HFFc6 (cell line): ENCODE measurements at regions not wholly inside any gene's neighbourhood (a gene's known extent, or its start where the extent isn't known, plus 50 kb on each side); places are given as distances from the start of the nearest gene placed in this dataset.

ENCODE experiments used
- DNase-seq: peaks from one replicate; pipeline ENCODE4 v3.0.0-alpha.2; 2018
- H3K27ac Mint-ChIP-seq: 2 replicates; pipeline ENCODE4 v1.8.0; 2020; ENCODE audit warnings: mild to moderate bottlenecking, mixed read lengths
- H3K27me3 Mint-ChIP-seq: 2 replicates; pipeline ENCODE4 v1.8.0; 2021; ENCODE audit warnings: mild to moderate bottlenecking, moderate library complexity, mixed read lengths; ENCODE audit not compliant: insufficient read depth
- H3K36me3 Mint-ChIP-seq: 2 replicates; pipeline ENCODE4 v1.8.0; 2021; ENCODE audit warnings: low read depth, mixed read lengths
- H3K4me1 Mint-ChIP-seq: 2 replicates; pipeline ENCODE4 v1.8.0; 2020; ENCODE audit warnings: low read depth, mixed read lengths
- H3K4me3 Mint-ChIP-seq: 2 replicates; pipeline ENCODE4 v1.8.0; 2020; ENCODE audit warnings: mild to moderate bottlenecking, moderate library complexity, mixed read lengths
- H3K9me3 Mint-ChIP-seq: 2 replicates; pipeline ENCODE4 v1.8.0; 2020; ENCODE audit warnings: mild to moderate bottlenecking, mixed read lengths
- CTCF ChIP-seq: fragments of 200-600 bp; sonication (generic); IDR thresholded peaks from 2 replicates; pipeline ENCODE4 v1.5.0; 2021; ENCODE audit warnings: antibody characterized with exemption, mild to moderate bottlenecking

- TF ChIP-seq CTCF, result no peak
These were observed 93.3 kb downstream of the FOXL1 start for GRCh38 chr16:86671486-86672178.

GRCh38 chr16:86672179-86672863 is 94.0 kb downstream of the FOXL1 start:
- DNase-seq, result no peak
- H3K9me3 Mint-ChIP-seq, result peaks cover 5% of the 10 kb centered on the region; the same call in 1 of the 2 replicates
- H3K36me3 Mint-ChIP-seq, result peaks cover 5% of the 10 kb centered on the region; the same call in 1 of the 2 replicates
- peaks cover 49% of the 10 kb centered on the region for H3K4me1 Mint-ChIP-seq
- no peak for TF ChIP-seq CTCF
- no peak overlapping the region for H3K4me3 Mint-ChIP-seq
- no peaks in the 10 kb centered on the region for H3K27me3 Mint-ChIP-seq
- no peak overlapping the region for H3K27ac Mint-ChIP-seq

More at GRCh38 chr16:86671486-86672178, 93.3 kb downstream of the FOXL1 start:
- Mint-ChIP-seq H3K27me3 (no peaks in the 10 kb centered on the region; the same call in 1 of the 2 replicates), H3K27ac (peak overlapping the region; percentile 27; the same call in 1 of the 2 replicates), H3K4me1 (peaks cover 56% of the 10 kb centered on the region), H3K4me3 (no peak overlapping the region), H3K9me3 (peaks cover 5% of the 10 kb centered on the region; the same call in 1 of the 2 replicates), H3K36me3 (peaks cover 5% of the 10 kb centered on the region; the same call in 1 of the 2 replicates)
- no peak for DNase-seq

- Mint-ChIP-seq H3K27ac (no peak overlapping the region), H3K27me3 (no peaks in the 10 kb centered on the region), H3K4me1 (peaks cover 39% of the 10 kb centered on the region), H3K4me3 (no peak overlapping the region), H3K36me3 (no peaks in the 10 kb centered on the region), H3K9me3 (no peaks in the 10 kb centered on the region)
- no peak for DNase-seq
- no peak for TF ChIP-seq CTCF
These were observed 95.0 kb downstream of the FOXL1 start for GRCh38 chr16:86673090-86673955.

GRCh38 chr16:86673956-86674453 is 95.7 kb downstream of the FOXL1 start:
- Mint-ChIP-seq H3K4me1 (peaks cover 32% of the 10 kb centered on the region), H3K4me3 (no peak overlapping the region), H3K27me3 (no peaks in the 10 kb centered on the region), H3K9me3 (no peaks in the 10 kb centered on the region), H3K27ac (no peak overlapping the region), H3K36me3 (no peaks in the 10 kb centered on the region)
- no peak for TF ChIP-seq CTCF
- DNase-seq, result no peak

- peaks cover 28% of the 10 kb centered on the region for H3K4me1 Mint-ChIP-seq
- no peak for TF ChIP-seq CTCF
These were observed 97.9 kb downstream of the FOXL1 start for GRCh38 chr16:86676254-86676670.

More at GRCh38 chr16:86676254-86676670, 97.9 kb downstream of the FOXL1 start:
- H3K36me3 Mint-ChIP-seq, result peaks cover 6% of the 10 kb centered on the region; the same call in 1 of the 2 replicates
- 0 out of 2 replicates have a peak, but pooled peaks cover 4% of the 10 kb centered on the region for H3K9me3 Mint-ChIP-seq
- H3K27me3 Mint-ChIP-seq, result no peaks in the 10 kb centered on the region
- peak overlapping the region; percentile 22; the same call in 1 of the 2 replicates for H3K4me3 Mint-ChIP-seq
- no peak overlapping the region for H3K27ac Mint-ChIP-seq
- DNase-seq, result peak; percentile 79
